ENCODE measurements at regions not wholly inside any gene's neighbourhood (a gene's known extent, or its start where the extent isn't known, plus 50 kb on each side); places are given as distances from the start of the nearest gene placed in this dataset.

GRCh38 chr2:106629981-106630380 lies 142.8 kb downstream of the CD8B2 start:
- DNase-seq: no peak

- no peak for DNase-seq
Observed at GRCh38 chr2:106631281-106631680, 144.1 kb downstream of the CD8B2 start.

GRCh38 chr2:106638043-106638442 lies 150.9 kb downstream of the CD8B2 start:
- DNase-seq: peak; percentile 31 to 66 (median 34)

- no peak for DNase-seq
Observed at GRCh38 chr2:106638580-106638979, 151.4 kb downstream of the CD8B2 start.

- no peak for DNase-seq
Observed at GRCh38 chr2:106642679-106643078, 155.5 kb downstream of the CD8B2 start.

GRCh38 chr2:106644623-106645022 lies 157.5 kb downstream of the CD8B2 start:
- no peak for DNase-seq

- DNase-seq: no peak
Observed at GRCh38 chr2:106646605-106647004, 159.4 kb downstream of the CD8B2 start.

- DNase-seq: no peak
Observed at GRCh38 chr2:106649306-106649705, 162.1 kb downstream of the CD8B2 start.

GRCh38 chr2:106653465-106653864 lies 166.3 kb downstream of the CD8B2 start:
- DNase-seq: no peak

- no peak for DNase-seq
Observed at GRCh38 chr2:106658616-106659015, 171.5 kb downstream of the CD8B2 start.

GRCh38 chr2:106664669-106665068 lies 177.5 kb downstream of the CD8B2 start:
- no peak for DNase-seq

GRCh38 chr2:106667478-106668070 lies 180.4 kb downstream of the CD8B2 start:
- DNase-seq: peak in 1 of 3 donors; percentile 22

- no peak for DNase-seq
Observed at GRCh38 chr2:106685180-106685897, 198.2 kb downstream of the CD8B2 start.

GRCh38 chr2:106686814-106687213 lies 199.2 kb downstream of the ST6GAL2 start:
- no peak for DNase-seq

- no peak for DNase-seq
Observed at GRCh38 chr2:106694964-106695470, 190.9 kb downstream of the ST6GAL2 start.

- DNase-seq: no peak
Observed at GRCh38 chr2:106695919-106696318, 190.0 kb downstream of the ST6GAL2 start.

- no peak for DNase-seq
Observed at GRCh38 chr2:106700616-106701015, 185.4 kb downstream of the ST6GAL2 start.

- DNase-seq: peak in 1 of 3 donors; percentile 26
Observed at GRCh38 chr2:106701203-106702022, 184.6 kb downstream of the ST6GAL2 start.

- peak in 1 of 3 donors; percentile 22 for DNase-seq
Observed at GRCh38 chr2:106703161-106703560, 182.8 kb downstream of the ST6GAL2 start.

- no peak for DNase-seq
Observed at GRCh38 chr2:106704798-106705197, 181.2 kb downstream of the ST6GAL2 start.

GRCh38 chr2:106705877-106706276 lies 180.1 kb downstream of the ST6GAL2 start:
- no peak for DNase-seq

- no peak for DNase-seq
Observed at GRCh38 chr2:106706283-106706682, 179.7 kb downstream of the ST6GAL2 start.

GRCh38 chr2:106708209-106708608 lies 177.8 kb downstream of the ST6GAL2 start:
- peak in 1 of 3 donors; percentile 21 for DNase-seq

Measured in muscle of back (tissue), 3 donors.